NCI-H187 (cell line): ENCODE measurements at regions not wholly inside any gene's neighbourhood (a gene's known extent, or its start where the extent isn't known, plus 50 kb on each side); places are given as distances from the start of the nearest gene placed in this dataset.
"Not testable (repeated sequence)": the region's sequence is repeated elsewhere in the genome, so short reads cannot be mapped to it uniquely, and the experiment has no call there.

ENCODE experiments used
- DNase-seq, 2 experiments: peaks; one replicate each; lab custom pipeline; 2025; lab: John Stamatoyannopoulos, UW

DNA sequence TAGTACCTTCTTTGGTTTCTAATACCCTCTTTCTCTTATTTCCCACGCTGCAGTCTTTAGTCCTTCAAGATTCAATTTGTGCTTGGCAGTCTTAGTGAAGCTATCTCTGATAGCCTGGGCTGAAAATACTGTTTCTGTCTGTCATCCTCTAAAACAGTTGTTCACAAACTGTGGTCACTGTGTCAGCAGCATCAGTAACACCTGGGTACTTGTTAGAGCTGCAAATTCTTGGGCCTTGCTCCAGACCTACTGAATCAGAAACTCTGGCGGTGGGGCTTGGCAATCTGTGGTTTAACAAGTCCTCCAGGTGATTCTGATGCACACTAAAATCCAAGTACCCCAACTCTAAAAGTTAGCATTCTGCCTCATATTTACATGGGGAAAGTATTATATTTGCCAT is 217.5 kb upstream of the SEL1L start:
- no peak for DNase-seq

DNA sequence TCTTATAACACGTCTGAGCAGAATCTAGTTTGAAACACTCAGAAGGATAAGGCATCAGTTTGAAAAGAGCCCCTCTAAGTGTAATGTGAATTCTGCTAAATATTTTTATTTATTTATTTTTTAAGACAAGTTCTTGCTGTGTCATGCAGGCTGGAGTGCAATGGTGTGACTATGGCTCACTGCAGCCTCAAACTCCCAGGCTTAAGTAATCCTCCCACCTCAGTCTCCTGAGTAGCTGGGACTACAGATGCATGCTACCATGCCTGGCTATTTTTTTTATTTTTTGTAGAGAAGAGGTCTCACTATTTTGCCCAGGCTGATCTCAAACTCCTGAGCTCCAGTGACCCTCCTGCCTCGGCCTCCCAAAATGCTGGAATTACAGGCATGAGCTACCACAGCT is 225.9 kb upstream of the SEL1L start:
- no peak for DNase-seq

GRCh38 chr14:81765651-81766275 is 232.1 kb upstream of the SEL1L start:
- no peak for DNase-seq

- DNase-seq = no peak
Measured at GRCh38 chr14:81766321-81766915, 232.8 kb upstream of the SEL1L start.

DNA sequence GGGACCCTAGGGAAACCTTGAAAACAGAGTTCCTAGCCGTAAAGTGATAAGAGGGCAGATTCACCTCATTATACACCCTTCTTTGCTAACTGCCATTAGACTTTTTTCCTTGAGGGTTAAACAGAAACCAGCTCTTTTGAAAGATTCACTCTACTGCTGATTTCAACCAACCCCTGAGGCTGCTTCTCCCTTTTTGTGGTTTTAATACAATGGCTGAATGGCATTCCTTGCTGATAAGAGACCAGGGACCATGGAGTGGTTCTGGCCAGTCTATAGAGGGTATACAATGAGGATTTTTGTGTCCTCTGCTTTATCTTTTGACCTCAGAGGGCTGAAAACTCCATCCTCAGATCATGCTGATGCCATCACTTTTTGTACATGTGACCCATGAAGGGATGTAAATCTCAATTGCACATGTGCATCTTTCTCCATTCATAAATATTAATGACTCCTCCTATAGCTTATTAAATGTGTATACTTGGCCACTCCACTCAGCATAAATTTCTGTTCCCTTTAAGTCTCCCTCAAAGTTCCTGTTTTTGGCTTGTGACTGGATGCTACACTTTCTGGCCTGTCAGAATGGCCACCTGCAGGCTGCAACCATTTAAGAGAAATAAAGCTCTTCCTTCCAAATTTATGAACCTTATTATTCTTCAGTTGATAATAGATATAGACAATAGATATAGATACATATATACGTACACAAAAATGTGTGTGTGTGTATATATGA is 233.8 kb upstream of the SEL1L start:
- no peak for DNase-seq

GRCh38 chr14:81771651-81772275 is 238.1 kb upstream of the SEL1L start:
- no peak for DNase-seq

DNA sequence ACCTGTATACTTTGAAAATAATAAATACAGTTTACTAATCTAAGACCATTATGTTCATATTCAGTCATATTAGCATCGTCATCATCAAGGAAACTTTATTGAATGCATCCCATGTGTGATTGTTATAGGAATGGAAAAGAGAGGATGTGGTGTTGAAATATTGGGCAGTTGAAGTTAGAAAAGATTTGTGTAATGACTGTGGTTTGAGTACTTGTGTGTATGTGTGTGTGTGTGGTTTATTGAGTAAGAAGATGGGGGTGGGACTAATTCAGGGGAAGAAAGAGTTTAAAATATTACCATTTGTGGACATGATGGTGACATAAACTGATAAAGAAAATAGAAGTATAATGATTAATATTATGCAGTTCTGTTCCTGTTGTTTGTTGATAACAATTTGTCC is 238.7 kb upstream of the SEL1L start:
- no peak for DNase-seq

DNA sequence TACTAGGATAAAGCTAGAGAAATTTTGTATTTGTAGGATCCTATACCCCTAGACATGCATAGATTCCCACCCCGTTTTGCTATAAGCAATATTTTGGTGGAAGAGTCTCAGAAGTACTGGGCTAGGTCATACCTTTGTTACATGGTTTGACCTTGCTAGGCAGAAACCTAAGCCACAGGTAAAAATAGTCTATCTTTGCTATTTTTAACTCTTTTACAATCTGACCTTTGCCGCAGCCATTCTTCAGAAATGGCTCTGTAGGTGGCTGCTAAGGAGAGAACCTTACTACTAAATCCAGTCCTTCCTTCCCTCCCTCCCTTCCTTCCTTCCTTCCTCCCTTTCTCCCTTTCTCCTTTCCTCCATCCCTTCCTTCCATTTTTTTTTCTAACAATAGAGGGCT is 242.9 kb upstream of the SEL1L start:
- no peak for DNase-seq

GRCh38 chr14:81781798-81782197 is 248.1 kb upstream of the SEL1L start:
- not testable (repeated sequence) for DNase-seq

GRCh38 chr14:81784084-81784483 is 250.4 kb upstream of the SEL1L start:
- DNase-seq = no peak

GRCh38 chr14:81797315-81797714 is 263.7 kb upstream of the SEL1L start:
- DNase-seq = no peak

DNA sequence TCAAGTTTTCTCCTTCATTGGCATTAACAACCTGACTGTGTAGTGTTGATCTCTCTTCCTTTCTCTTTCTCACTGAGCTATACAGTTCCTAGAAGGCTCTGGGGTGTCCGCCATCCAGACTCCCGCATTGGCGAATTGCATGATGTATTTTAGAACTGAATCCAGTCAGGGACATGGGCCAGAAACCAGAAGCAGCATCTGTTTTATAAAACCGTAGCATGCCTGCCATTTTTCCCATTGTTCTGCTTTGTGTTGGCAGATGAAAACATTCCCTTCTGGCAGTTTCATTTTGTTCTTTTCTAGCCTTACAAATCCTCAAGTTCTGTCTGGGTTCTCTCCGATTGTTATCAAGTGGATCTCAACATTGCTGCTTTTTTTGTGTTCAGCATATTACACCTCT is 268.3 kb upstream of the SEL1L start:
- no peak for DNase-seq

GRCh38 chr14:81802341-81802740 is 268.7 kb upstream of the SEL1L start:
- DNase-seq = no peak

GRCh38 chr14:81805785-81806184 is 272.1 kb upstream of the SEL1L start:
- DNase-seq = no peak

- DNase-seq = no peak
Measured at GRCh38 chr14:81811705-81812269, 278.1 kb upstream of the SEL1L start.

- no peak for DNase-seq
Measured at GRCh38 chr14:81818271-81818670, 284.6 kb upstream of the SEL1L start.

DNA sequence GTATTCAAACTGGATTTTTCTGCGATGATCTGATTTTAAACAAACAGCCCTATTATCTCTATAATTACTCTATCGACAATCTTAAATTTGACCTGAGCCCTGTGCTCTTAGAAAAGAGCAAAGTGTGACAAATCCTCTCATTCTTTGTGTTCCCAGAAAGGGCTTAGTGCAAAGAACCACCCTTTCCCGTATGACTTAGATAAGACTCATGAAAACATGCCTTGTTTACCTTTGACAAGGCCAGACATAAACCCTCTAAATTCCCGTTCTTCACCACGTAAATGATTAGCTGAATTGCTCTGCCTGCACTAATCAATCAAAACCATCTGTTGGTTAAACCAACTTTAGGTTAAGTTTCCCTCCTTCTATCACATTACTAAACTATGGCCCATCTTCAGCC is 285.7 kb upstream of the SEL1L start:
- no peak for DNase-seq

- DNase-seq = no peak
Measured at GRCh38 chr14:81819910-81820309, 286.3 kb upstream of the SEL1L start.

GRCh38 chr14:81826081-81826480 is 292.4 kb upstream of the SEL1L start:
- DNase-seq = no peak

- no peak for DNase-seq
Measured at GRCh38 chr14:81829447-81829846, 295.8 kb upstream of the SEL1L start.

DNA sequence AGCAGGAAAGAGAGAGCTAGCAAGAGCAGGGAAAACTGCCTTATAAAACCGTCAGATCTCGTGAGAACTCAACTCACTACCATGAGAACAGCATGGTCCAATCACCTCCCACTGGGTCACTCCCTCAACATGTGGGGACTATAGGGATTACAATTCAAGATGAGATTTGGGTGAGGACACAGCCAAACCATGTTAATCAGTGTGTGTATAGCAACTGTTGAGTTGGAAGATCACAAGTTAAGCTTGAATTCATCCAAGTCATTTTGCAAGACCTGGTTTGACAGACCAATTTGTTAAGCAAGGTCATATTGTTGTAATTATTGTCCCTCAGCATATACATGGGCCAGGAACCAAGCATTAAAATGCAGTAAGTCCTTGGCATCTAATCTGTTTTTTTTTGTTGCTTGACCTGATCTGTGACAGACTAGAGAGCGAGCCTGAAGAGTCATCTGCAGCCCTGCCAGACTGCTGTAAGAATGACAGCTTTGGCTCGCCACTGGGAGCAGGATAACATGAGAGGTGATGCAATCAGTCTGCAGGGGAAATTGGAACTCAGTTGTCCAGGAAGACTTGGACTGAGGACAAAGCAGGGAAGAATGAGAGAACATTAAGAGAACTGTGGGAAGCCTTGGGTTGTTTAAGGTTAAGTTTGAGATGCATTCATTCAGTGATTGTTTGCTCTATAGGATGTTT is 297.6 kb upstream of the SEL1L start:
- DNase-seq = no peak

GRCh38 chr14:81834308-81834707 is 300.7 kb upstream of the SEL1L start:
- DNase-seq = no peak
